ENCODE measurements at regions not wholly inside any gene's neighbourhood (a gene's known extent, or its start where the extent isn't known, plus 50 kb on each side); places are given as distances from the start of the nearest gene placed in this dataset.
"Not testable (repeated sequence)": the region's sequence is repeated elsewhere in the genome, so short reads cannot be mapped to it uniquely, and the experiment has no call there.

DNA sequence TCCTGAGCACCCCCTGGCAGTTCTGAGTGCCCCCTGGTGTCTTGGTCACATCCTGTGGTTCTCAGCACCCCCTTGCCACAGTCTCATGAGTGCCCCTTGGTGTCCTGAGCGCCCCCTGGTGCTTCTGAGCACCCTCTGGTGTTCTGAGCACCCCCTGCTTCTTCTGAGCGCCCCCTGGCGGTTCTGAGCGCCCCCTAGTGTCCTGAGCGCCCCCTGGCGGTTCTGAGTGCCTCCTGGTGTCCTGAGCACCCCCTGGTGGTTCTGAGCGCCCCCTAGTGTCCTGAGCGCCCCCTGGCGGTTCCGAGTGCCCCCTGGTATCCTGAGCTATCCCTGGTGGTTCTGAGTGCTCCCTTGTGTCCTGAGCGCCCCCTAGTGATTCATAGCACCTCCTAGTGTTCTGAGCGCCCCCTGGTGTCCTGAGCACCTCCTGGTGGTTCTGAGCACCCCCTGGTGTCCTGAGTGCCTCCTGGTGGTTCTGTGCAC is 473.7 kb downstream of the TMEM121 start:
- WGBS, 2 experiments (ENCODE audit: insufficient coverage in 2 of 2), result 38 to 54% methylated on average over 1 to 3 of the region's 12 CpGs
- not testable (repeated sequence) for H3K4me3 ChIP-seq (ENCODE audit: extremely low read depth, insufficient read depth, low read length, poor library complexity, severe bottlenecking)

GRCh38 chr14:106001277-106001676 is 474.9 kb downstream of the TMEM121 start:
- WGBS, 2 experiments (ENCODE audit: insufficient coverage in 2 of 2), result no CpG with 5 or more reads among the region's 3 CpGs
- H3K4me3 ChIP-seq (ENCODE audit: extremely low read depth, insufficient read depth, low read length, poor library complexity, severe bottlenecking); H3K36me3 ChIP-seq (ENCODE audit: control insufficient read depth, insufficient read depth, low read length); H3K4me1 ChIP-seq (ENCODE audit: control insufficient read depth, insufficient read depth, low read length, poor library complexity, severe bottlenecking); H3K27ac ChIP-seq (ENCODE audit: low read depth, low read length, severe bottlenecking): not testable (repeated sequence)
- peaks cover 25% of the 10 kb centered on the region for H3K9me3 ChIP-seq (ENCODE audit: control insufficient read depth, low read length)

More for the DNA sequence above, 473.7 kb downstream of the TMEM121 start:
- H3K27ac ChIP-seq (ENCODE audit: low read depth, low read length, severe bottlenecking); H3K36me3 ChIP-seq (ENCODE audit: control insufficient read depth, insufficient read depth, low read length); H3K4me1 ChIP-seq (ENCODE audit: control insufficient read depth, insufficient read depth, low read length, poor library complexity, severe bottlenecking): not testable (repeated sequence)
- peaks cover 22% of the 10 kb centered on the region for H3K9me3 ChIP-seq (ENCODE audit: control insufficient read depth, low read length)

DNA sequence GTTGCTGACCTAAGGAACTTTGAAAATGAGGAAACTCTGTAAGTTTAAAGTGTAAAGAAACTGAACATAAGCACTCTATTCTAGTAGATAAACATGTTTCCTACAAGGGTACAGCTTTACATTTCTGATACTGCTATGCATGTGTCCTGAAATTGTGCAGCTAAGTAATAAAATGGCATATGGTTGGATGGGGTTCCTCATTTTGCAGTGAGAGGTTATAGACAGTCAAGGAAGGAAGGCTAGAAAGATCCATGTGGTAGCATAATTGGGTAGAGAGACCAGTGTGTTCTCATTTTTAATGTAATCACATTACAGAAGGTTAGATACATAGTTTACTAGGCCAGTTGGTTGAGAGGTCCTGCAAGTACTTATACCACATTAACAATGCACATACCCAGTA is 477.0 kb downstream of the TMEM121 start:
- no peaks in the 10 kb centered on the region for H3K36me3 ChIP-seq (ENCODE audit: control insufficient read depth, insufficient read depth, low read length)
- no peak overlapping the region for H3K27ac ChIP-seq (ENCODE audit: low read depth, low read length, severe bottlenecking)
- H3K4me3 ChIP-seq (ENCODE audit: extremely low read depth, insufficient read depth, low read length, poor library complexity, severe bottlenecking), result no peak overlapping the region
- peaks cover 29% of the 10 kb centered on the region for H3K9me3 ChIP-seq (ENCODE audit: control insufficient read depth, low read length)
- H3K4me1 ChIP-seq (ENCODE audit: control insufficient read depth, insufficient read depth, low read length, poor library complexity, severe bottlenecking), result no peaks in the 10 kb centered on the region

- H3K9me3 ChIP-seq (ENCODE audit: control insufficient read depth, low read length), result peaks cover 26% of the 10 kb centered on the region
- WGBS, 2 experiments (ENCODE audit: insufficient coverage in 2 of 2), result 71 to 75% methylated on average over 3 to 7 of the region's 10 CpGs
- not testable (repeated sequence) for H3K27ac ChIP-seq (ENCODE audit: low read depth, low read length, severe bottlenecking); H3K36me3 ChIP-seq (ENCODE audit: control insufficient read depth, insufficient read depth, low read length); H3K4me1 ChIP-seq (ENCODE audit: control insufficient read depth, insufficient read depth, low read length, poor library complexity, severe bottlenecking); H3K4me3 ChIP-seq (ENCODE audit: extremely low read depth, insufficient read depth, low read length, poor library complexity, severe bottlenecking)
Observed at GRCh38 chr14:106004937-106005795, 478.8 kb downstream of the TMEM121 start.

- not testable (repeated sequence) for H3K27ac ChIP-seq (ENCODE audit: low read depth, low read length, severe bottlenecking); H3K4me1 ChIP-seq (ENCODE audit: control insufficient read depth, insufficient read depth, low read length, poor library complexity, severe bottlenecking); H3K36me3 ChIP-seq (ENCODE audit: control insufficient read depth, insufficient read depth, low read length); H3K4me3 ChIP-seq (ENCODE audit: extremely low read depth, insufficient read depth, low read length, poor library complexity, severe bottlenecking)
- 13 to 19% methylated on average over 3 of the region's 8 CpGs for WGBS, 2 experiments (ENCODE audit: insufficient coverage in 2 of 2)
- peaks cover 29% of the 10 kb centered on the region for H3K9me3 ChIP-seq (ENCODE audit: control insufficient read depth, low read length)
Observed at GRCh38 chr14:106006043-106006442, 479.7 kb downstream of the TMEM121 start.

DNA sequence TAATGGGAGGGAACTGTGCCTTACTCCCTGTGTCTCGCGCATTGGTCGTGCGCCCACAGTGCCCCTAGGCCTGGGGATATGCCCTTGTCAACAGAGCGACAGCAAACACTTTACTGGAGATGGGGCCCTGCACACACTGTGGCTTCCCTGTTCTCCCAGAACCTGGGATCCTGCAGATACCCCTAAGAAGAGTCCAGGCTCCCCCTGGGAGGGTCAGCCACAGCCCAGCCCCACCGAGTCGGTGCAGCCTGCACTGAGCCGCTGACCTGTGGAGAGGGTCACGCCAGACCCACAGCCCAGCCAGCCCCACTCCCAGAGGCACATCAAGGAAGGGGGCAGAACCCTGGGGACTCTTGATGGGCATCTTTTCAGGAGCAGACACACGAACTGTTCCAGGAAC is 480.3 kb downstream of the TMEM121 start:
- H3K9me3 ChIP-seq (ENCODE audit: control insufficient read depth, low read length), result peaks cover 25% of the 10 kb centered on the region
- 75 to 76% methylated on average over 4 to 10 of the region's 10 CpGs for WGBS, 2 experiments (ENCODE audit: insufficient coverage in 2 of 2)
- not testable (repeated sequence) for H3K27ac ChIP-seq (ENCODE audit: low read depth, low read length, severe bottlenecking); H3K4me3 ChIP-seq (ENCODE audit: extremely low read depth, insufficient read depth, low read length, poor library complexity, severe bottlenecking); H3K4me1 ChIP-seq (ENCODE audit: control insufficient read depth, insufficient read depth, low read length, poor library complexity, severe bottlenecking); H3K36me3 ChIP-seq (ENCODE audit: control insufficient read depth, insufficient read depth, low read length)

GRCh38 chr14:106010783-106011182 is 484.4 kb downstream of the TMEM121 start:
- Histone ChIP-seq H3K36me3 (ENCODE audit: control insufficient read depth, insufficient read depth, low read length) (no peaks in the 10 kb centered on the region), H3K4me3 (ENCODE audit: extremely low read depth, insufficient read depth, low read length, poor library complexity, severe bottlenecking) (no peak overlapping the region), H3K27ac (ENCODE audit: low read depth, low read length, severe bottlenecking) (no peak overlapping the region), H3K9me3 (ENCODE audit: control insufficient read depth, low read length) (peaks cover 21% of the 10 kb centered on the region), H3K4me1 (ENCODE audit: control insufficient read depth, insufficient read depth, low read length, poor library complexity, severe bottlenecking) (no peaks in the 10 kb centered on the region)
- WGBS, 2 experiments (ENCODE audit: insufficient coverage in 2 of 2), result 8 to 24% methylated on average over 2 of the region's 4 CpGs

DNA sequence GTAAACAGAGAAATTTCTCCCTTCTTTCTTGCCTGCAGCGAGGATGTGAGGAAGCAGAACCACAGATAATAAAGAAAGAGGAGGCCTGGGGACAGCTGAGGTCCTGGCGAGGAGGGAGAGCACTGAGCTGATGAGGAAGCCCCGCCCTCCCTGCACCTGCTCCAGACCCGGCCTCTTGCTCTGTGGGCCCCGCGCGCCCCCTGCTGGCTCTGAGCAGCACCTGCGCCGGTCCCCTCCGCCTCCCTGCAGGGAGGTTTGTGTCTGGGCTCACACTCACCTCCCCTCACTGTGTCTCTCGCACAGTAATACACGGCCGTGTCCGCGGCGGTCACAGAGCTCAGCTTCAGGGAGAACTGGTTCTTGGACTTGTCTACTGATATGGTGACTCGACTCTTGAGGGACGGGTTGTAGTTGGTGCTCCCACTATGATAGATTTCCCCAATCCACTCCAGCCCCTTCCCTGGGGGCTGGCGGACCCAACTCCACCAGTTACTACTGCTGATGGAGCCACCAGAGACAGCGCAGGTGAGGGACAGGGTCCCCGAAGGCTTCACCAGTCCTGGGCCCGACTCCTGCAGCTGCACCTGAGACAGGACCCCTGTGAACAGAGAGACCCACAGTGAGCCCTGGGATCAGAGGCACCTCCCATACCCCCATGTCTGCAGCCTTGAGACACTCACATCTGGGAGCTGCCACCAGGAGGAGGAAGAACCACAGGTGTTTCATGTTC is 485.4 kb downstream of the TMEM121 start:
- H3K9me3 ChIP-seq (ENCODE audit: control insufficient read depth, low read length), result peaks cover 19% of the 10 kb centered on the region
- H3K27ac ChIP-seq (ENCODE audit: low read depth, low read length, severe bottlenecking); H3K4me1 ChIP-seq (ENCODE audit: control insufficient read depth, insufficient read depth, low read length, poor library complexity, severe bottlenecking); H3K36me3 ChIP-seq (ENCODE audit: control insufficient read depth, insufficient read depth, low read length); H3K4me3 ChIP-seq (ENCODE audit: extremely low read depth, insufficient read depth, low read length, poor library complexity, severe bottlenecking): not testable (repeated sequence)
- WGBS, 2 experiments (ENCODE audit: insufficient coverage in 2 of 2), result no CpG with 5 or more reads among the region's 22 CpGs

DNA sequence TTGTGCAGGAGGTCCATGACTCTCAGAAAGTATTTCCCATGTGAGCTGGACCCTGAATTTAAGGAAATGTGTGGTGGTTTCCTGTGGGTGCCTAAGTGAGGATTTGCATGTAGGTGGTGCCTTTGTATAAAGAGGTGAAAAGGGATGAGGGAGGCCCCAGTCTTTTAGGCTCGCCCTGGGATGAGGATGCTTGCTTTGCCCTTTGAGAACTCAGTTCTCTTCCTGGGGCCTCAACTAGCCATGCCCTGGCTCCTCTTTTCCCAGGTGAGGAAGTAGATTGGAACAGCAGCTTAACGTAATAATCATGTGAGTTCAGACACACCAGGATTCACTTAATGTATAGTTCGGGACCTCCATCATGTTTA is 486.0 kb downstream of the TMEM121 start:
- not testable (repeated sequence) for H3K4me3 ChIP-seq (ENCODE audit: extremely low read depth, insufficient read depth, low read length, poor library complexity, severe bottlenecking); H3K27ac ChIP-seq (ENCODE audit: low read depth, low read length, severe bottlenecking); H3K36me3 ChIP-seq (ENCODE audit: control insufficient read depth, insufficient read depth, low read length); H3K4me1 ChIP-seq (ENCODE audit: control insufficient read depth, insufficient read depth, low read length, poor library complexity, severe bottlenecking)
- peaks cover 19% of the 10 kb centered on the region for H3K9me3 ChIP-seq (ENCODE audit: control insufficient read depth, low read length)
- WGBS, 2 experiments (ENCODE audit: insufficient coverage in 2 of 2), result no CpG with 5 or more reads among the region's 3 CpGs

DNA sequence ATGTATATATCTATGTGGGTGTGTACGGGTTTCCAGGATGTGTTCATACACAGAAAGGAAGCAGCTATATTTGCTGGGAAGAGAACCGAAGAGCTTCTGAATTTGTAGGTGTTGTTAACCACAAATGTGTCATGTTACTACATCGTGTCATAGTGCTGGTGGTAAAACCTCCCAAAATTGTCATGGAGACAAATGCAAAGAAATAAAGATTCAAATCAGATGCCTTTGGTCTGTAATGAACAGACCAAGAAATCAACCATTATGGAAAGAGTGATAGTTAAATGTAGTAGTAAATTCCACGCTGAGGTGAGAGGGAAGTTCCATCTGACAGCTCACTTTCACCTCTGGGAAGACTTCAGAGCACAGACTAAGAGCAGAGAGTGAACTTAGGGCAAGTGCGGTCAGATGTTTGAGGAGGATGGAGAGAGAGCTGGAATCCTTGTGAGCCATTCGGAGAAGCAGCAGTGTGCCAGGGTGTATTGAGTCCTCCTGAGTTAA is 487.5 kb downstream of the TMEM121 start:
- 44 to 50% methylated on average over 1 to 4 of the region's 6 CpGs for WGBS, 2 experiments (ENCODE audit: insufficient coverage in 2 of 2)
- Histone ChIP-seq H3K4me1 (ENCODE audit: control insufficient read depth, insufficient read depth, low read length, poor library complexity, severe bottlenecking) (no peaks in the 10 kb centered on the region), H3K4me3 (ENCODE audit: extremely low read depth, insufficient read depth, low read length, poor library complexity, severe bottlenecking) (no peak overlapping the region), H3K27ac (ENCODE audit: low read depth, low read length, severe bottlenecking) (no peak overlapping the region), H3K36me3 (ENCODE audit: control insufficient read depth, insufficient read depth, low read length) (no peaks in the 10 kb centered on the region), H3K9me3 (ENCODE audit: control insufficient read depth, low read length) (peaks cover 14% of the 10 kb centered on the region)

DNA sequence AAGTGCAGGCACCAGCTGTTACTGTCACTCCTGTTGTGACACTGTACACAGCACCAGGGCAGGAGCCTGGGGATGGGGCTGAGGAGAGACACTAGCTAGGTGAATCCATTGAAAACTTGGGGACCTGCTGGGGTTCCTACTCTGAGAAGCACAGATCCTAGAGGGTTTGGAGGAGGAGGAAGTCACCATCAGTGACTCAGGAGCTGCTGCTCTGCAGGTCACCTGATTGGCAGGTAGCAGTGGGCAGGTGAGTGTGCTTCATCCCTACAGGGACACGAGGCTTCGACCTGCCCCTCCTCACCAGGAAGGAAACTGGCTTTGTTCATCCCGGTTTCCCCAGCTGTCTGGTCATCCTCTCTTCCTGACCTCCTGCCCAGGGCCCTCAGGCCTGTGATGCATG is 491.6 kb downstream of the TMEM121 start:
- not testable (repeated sequence) for H3K36me3 ChIP-seq (ENCODE audit: control insufficient read depth, insufficient read depth, low read length); H3K27ac ChIP-seq (ENCODE audit: low read depth, low read length, severe bottlenecking); H3K4me3 ChIP-seq (ENCODE audit: extremely low read depth, insufficient read depth, low read length, poor library complexity, severe bottlenecking); H3K9me3 ChIP-seq (ENCODE audit: control insufficient read depth, low read length); H3K4me1 ChIP-seq (ENCODE audit: control insufficient read depth, insufficient read depth, low read length, poor library complexity, severe bottlenecking)
- 69% methylated on average over 2 of the region's 3 CpGs; no CpG with 5 or more reads in 1 of the 2 experiments for WGBS, 2 experiments (ENCODE audit: insufficient coverage in 2 of 2)
